ENCODE measurements at regions not wholly inside any gene's neighbourhood (a gene's known extent, or its start where the extent isn't known, plus 50 kb on each side); places are given as distances from the start of the nearest gene placed in this dataset.
A peak's percentile ranks its signal among the peaks of the same experiment; 100 is the strongest.
"Not testable (repeated sequence)": the region's sequence is repeated elsewhere in the genome, so short reads cannot be mapped to it uniquely, and the experiment has no call there.

- DNase-seq: no peak
Observed at GRCh38 chr21:35520302-35520701, 471.2 kb upstream of the RUNX1 start.

DNA sequence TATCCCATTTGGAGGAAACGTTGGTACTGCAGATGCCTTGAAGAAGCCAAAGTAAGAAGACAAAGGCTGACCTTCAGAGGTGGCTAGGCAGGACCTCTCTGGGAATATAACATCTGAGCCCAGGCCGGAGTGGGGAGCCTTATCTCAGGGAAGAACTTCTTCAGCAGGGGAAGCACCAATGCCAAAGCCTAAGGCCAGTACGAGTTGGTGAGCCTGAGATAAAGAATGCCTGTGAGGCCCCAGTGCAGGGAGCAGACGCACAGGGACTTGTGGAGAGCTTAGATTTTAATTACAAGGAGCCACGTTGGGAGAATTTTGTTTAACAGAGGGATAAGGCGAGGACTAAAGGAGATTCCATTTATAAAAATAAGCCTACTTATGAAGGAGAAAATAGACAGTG, 468.8 kb upstream of the RUNX1 start:
- DNase-seq: no peak

GRCh38 chr21:35516292-35516691, 467.2 kb upstream of the RUNX1 start:
- not testable (repeated sequence) for DNase-seq

- peak in 1 of 4 experiments; percentile 26 for DNase-seq
Observed at GRCh38 chr21:35512346-35512745, 463.2 kb upstream of the RUNX1 start.

GRCh38 chr21:35511696-35512162, 462.6 kb upstream of the RUNX1 start:
- no peak for DNase-seq

- peak in 2 of 4 experiments; percentile 5 to 30 for DNase-seq
Observed at GRCh38 chr21:35510957-35511695, 462.0 kb upstream of the RUNX1 start.

DNA sequence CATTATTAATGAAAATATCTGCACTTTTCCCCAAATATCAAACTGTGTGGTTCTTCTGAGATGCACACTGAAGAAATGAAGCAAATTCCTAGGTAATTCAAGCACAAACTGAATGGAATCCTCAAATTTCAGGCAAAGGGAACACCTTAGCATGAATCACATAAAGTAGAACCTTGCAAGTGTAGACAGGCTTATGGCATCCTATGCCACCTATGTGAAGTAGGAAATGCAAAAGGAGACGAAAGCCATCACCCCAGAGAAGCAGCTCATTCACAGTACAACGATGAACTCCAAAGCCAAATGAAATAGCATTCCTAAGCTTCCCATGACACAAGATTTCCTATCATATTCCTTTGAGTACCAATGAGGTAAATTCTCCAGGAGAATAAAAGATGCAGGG, 461.2 kb upstream of the RUNX1 start:
- no peak for DNase-seq

GRCh38 chr21:35509001-35509704, 460.1 kb upstream of the RUNX1 start:
- DNase-seq: peak; percentile 67 to 82 (median 76)

GRCh38 chr21:35508139-35508888, 459.2 kb upstream of the RUNX1 start:
- peak; percentile 93 to 97 (median 93) for DNase-seq

- no peak for DNase-seq
Observed at GRCh38 chr21:35507181-35507759, 458.2 kb upstream of the RUNX1 start.

DNA sequence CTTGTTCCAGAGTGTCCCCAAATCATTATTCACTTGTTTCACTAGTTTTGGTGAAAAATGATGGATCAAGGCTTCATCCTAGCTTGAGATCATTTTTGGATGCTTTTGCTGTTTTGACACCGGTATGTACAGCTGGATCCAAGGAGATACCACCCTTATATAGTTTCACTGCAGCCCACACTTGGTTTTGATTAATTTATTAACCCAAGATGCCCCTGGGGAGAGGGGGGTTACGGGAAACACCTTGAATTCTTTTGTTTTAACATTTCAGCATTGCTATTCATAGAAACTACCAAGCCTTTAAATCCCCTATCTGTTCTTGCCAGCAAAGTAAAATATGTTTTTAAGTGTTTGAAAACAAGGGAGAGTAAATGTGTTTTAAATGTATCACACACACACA, 457.7 kb upstream of the RUNX1 start:
- DNase-seq: no peak

DNA sequence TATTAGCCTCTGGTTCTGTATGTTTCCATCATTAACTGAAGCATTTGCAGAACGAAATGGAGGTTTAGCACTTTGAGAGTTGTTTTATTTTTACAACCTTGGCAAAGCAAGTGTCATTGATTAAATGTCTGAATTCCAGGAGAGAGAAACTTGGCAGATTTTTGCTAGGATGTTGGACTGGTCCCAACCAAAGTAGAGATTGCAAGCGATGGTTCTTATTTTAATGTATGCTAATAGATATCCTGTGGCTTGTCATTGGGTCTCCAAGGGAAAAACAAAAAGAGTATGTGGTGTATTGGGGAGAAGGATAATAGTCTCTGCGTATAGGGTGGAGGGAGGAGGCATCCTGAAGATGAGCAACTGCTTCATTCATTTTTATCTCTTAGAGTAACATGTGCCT, 457.2 kb upstream of the RUNX1 start:
- no peak for DNase-seq

- no peak for DNase-seq
Observed at GRCh38 chr21:35504951-35505466, 455.9 kb upstream of the RUNX1 start.

DNA sequence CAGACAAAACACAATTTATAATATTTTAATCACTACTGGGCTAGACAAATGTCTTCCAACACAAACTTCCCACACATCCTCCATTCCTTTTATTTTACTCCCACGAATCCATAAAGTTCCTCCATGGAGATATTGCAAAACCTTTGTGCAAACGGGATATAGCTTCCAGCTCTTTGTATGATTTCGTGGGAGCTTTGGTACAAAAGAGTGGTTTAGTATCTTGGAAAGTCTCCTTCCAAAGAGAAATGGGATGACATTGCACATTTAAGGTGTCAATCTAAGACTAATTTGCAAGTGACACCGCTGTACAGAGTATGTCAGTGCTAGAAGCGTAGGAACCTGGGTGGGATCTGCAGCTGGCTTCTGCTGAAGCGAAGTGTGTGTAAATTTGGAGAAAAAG, 455.2 kb upstream of the RUNX1 start:
- DNase-seq: peak in 1 of 4 experiments; percentile 14

DNA sequence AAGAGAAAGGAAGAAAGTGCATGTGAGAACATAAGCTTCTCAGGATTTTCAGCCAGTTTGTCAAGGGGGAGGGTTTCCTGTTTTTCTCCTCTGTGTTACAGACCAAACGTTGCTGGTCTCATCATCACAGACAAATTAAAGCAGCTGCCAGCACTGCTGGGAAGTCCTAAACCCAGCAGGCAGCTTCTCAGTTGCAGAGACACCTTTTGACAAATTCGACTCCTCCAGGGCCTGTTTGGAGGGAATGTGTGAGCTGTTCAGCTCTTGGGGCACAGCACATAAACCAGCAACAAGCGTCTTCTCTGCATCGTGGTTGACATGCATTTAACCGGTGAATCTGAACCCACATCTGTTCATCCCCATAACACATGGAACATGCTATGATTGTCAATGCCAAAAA, 454.6 kb upstream of the RUNX1 start:
- DNase-seq: peak; percentile 37 to 58 (median 49)

- DNase-seq: no peak
Observed at GRCh38 chr21:35502821-35503220, 453.7 kb upstream of the RUNX1 start.

DNA sequence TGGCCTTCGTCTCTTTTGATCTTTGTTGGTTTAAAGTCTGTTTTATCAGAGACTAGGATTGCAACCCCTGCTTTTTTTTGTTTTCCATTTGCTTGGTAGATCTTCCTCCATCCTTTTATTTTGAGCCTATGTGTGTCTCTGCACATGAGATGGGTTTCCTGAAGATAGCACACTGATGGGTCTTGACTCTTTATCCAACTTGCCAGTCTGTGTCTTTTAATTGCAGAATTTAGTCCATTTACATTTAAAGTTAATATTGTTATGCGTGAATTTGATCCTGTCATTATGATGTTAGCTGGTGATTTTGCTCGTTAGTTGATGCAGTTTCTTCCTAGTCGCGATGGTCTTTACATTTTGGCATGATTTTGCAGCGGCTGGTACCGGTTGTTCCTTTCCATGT, 448.4 kb upstream of the RUNX1 start:
- not testable (repeated sequence) for DNase-seq

GRCh38 chr21:35491920-35492678, 443.0 kb upstream of the RUNX1 start:
- peak; percentile 70 to 92 (median 80) for DNase-seq

GRCh38 chr21:35491114-35491513, 442.0 kb upstream of the RUNX1 start:
- DNase-seq: no peak

DNA sequence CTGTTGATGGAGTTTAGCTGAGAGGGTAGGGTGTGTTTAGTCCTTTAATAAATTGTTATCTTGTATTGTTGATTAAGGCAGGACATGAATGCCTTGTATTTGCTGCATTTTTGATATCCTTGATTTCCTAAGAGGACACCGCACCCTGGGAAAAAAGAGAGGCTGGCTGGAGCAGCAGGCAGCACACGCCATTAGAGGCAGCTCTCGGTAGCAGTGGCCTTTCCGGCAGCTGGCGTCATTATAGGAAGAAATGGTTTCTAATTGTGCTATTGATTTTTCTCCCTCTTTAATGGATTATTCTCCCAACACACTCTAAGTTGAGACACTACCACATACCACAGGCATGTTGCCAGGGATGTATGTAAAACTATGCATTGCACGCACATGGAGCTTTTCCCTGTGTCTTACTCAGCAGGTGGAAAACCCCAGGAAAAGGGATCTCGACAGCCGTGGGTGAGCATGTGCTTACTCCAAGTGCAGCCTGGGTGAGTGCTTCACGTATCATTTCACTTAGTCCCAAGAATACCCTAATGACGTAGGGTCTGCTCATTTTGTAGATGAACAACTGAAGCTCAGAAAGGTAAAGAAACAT, 440.4 kb upstream of the RUNX1 start:
- no peak for DNase-seq

GRCh38 chr21:35488946-35489345, 439.8 kb upstream of the RUNX1 start:
- no peak for DNase-seq
